GM12875 (cell line): ENCODE measurements at regions not wholly inside any gene's neighbourhood (a gene's known extent, or its start where the extent isn't known, plus 50 kb on each side); places are given as distances from the start of the nearest gene placed in this dataset.

ENCODE experiments used
- H3K4me3 ChIP-seq: one replicate; pipeline ENCODE4 v1.5.1; 2011; ENCODE audit warnings: low read depth, low read length, control low read depth
- TF ChIP-seq, protein P1 (sequence below): IDR thresholded peaks from 2 replicates; pipeline ENCODE4 v1.5.1; 2011; ENCODE audit warnings: low read depth, mild to moderate bottlenecking, control low read depth, inconsistent platforms, low read length, moderate library complexity, borderline replicate concordance; ENCODE audit not compliant: insufficient read depth

DNA sequence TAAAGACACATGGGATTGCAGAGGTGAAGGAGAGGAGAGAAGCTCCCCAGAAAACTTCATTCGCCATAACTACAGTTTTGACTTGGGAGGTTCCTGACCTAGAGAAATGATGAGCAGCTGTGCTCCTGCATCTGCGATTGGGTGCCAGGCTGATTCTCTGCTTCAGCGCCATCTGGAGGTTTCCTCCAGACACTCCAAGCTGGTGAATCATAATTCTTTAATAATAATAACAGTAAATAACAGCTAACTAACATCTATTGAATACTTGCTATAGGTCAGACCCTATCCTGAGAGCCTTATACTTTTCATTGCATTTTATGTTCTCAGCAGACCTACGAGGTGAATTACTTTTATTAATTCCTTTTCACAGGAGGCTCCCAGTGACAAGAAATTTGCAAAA, 575.8 kb downstream of the TOX3 start:
- TF ChIP-seq, protein P1, sequence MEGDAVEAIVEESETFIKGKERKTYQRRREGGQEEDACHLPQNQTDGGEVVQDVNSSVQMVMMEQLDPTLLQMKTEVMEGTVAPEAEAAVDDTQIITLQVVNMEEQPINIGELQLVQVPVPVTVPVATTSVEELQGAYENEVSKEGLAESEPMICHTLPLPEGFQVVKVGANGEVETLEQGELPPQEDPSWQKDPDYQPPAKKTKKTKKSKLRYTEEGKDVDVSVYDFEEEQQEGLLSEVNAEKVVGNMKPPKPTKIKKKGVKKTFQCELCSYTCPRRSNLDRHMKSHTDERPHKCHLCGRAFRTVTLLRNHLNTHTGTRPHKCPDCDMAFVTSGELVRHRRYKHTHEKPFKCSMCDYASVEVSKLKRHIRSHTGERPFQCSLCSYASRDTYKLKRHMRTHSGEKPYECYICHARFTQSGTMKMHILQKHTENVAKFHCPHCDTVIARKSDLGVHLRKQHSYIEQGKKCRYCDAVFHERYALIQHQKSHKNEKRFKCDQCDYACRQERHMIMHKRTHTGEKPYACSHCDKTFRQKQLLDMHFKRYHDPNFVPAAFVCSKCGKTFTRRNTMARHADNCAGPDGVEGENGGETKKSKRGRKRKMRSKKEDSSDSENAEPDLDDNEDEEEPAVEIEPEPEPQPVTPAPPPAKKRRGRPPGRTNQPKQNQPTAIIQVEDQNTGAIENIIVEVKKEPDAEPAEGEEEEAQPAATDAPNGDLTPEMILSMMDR: 0 out of 2 replicates have a peak, but pooled peaks have one; percentile 5
- no peak overlapping the region for H3K4me3 ChIP-seq

DNA sequence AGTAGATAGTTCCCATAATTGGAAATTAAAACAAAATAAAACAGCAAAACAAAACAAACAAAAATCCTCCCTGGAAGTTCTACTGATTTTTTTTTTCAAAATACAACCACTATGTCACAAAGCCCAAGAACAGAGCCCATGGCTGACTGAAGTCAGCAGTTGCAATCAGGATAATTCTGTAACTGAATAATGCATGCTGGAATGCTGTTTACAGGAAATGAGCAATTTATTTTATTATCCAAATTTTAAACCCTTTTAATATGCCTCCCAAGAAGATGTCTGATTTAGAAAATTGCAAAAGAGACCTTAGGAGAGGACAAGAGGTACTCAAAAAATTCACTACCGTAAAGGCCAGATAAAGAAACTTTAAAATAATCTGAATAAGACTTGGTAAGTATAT, 578.2 kb downstream of the TOX3 start:
- H3K4me3 ChIP-seq: no peak overlapping the region

DNA sequence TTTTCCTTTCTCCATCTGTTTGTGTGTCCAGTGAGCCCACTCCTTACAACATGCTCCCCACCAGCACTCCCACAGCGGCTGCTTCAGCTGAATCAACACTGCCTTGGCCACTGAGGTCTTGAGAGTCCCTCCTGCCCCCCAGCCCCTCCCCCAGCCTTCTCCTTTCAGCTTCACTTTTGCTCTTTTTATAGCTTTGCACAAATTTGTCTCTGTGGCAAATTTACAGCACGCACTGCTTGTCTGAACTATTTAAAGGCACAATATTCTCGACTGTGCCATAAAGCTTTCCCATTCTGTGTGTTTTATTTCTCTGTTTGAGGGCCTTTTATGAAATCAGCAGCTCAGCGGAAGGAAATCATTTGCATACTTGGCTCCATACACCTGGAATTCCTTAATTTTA, 579.3 kb downstream of the TOX3 start:
- no peak overlapping the region for H3K4me3 ChIP-seq

More for the DNA sequence above, 578.2 kb downstream of the TOX3 start:
- TF ChIP-seq, protein P1: no peak

DNA sequence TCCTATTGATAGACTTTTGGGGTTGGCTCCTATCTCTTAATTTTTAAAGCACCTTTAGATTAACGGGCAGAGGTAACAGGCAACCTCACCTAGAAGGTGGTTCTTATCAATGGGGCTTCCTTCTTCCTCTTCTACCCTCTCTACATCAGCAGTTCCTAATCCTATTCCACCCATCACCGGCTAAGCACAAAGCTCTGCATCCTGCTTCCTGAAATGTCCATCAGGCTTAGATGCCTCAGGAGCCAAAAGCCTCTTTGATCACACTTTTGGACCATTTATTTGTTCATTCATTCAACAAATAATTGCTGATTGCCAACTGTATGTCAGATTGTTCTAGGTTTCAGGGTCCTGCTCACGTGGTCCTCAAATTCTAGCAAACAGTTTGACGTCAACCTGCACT, 586.0 kb downstream of the TOX3 start:
- TF ChIP-seq, protein P1: no peak
- no peak overlapping the region for H3K4me3 ChIP-seq

More for the DNA sequence above, 579.3 kb downstream of the TOX3 start:
- TF ChIP-seq, protein P1: no peak

DNA sequence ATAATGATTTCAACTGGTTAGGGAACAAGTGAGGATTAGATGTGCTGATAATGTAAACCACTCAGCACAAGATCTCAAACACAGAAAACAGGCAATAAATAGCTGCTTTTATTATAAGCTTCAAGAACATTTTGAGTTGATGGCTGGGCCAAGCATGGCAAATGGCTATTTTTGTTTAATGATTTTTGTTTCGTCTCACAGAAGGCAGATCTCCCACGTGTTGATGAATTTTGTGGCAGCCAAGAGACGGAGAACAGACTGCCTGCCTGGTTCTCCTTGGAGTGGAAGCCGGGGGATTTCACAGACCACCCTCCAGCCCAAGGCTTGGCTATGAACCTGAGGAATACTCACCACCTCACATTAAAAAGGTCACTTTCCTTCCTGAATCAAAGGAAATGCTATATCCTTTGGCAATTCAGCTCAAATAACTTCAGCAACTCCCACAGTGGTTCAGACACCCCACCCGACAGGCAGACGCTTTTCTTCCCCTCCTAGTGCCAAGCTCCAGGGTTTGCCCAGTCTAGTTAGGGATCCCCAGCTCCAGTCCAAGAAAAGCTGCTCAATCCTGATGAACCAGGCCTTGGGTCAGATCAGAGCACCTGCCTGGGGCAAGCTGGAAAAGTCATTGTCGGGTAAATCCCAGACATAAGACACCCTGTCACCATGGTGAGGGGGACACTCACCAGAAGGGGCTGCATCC, 593.5 kb downstream of the TOX3 start:
- TF ChIP-seq, protein P1: no peak
- no peak overlapping the region for H3K4me3 ChIP-seq

DNA sequence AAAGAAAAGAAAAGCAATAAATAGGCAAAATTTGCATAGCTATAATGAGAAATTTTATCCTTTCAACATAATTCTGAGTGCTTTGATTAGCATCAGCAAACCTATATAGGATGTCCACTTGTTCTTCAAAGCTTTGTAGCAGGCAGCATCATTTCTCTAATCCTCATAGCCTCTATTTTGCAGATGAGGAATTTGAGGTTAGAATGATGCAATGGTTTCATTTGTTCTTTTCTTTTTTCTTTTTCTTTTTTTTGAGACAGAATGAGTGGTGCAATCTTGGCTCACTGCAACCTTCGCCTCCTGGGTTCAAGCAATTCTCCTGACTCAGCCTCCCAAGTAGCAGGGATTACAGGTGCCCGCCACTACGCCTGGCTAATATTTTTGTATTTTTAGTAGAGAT, 594.4 kb downstream of the TOX3 start:
- no peak overlapping the region for H3K4me3 ChIP-seq
- TF ChIP-seq, protein P1: no peak

DNA sequence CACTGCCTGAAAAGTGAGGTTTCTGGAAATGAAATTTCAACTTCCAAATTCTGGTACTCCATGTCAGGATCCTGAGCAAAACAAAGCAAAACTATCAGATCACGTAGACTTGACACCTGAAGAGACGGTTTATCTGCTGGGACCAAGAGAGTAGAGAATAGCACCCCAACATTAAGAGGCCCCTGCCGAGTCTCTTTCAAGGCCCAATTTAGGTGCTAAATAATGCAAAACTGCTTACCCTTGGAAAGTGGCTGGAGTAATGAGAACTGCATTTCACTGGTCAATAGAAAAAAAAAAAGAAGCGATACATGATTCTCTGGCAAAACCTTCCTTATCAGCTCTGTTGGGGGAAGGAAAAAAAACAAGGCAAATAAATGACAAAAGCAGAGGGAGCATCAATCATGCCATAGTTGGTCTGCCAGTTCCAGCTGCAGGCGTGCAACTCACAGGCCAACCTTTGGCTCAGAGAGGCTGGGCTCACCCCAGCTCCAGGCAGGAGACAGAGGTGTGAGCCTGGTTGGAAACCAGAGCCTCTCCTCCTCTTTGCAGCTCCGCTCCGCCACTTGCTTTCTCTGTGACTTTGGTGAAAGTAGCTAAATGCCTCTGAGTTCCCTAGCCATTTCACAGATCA, 595.2 kb downstream of the TOX3 start:
- no peak overlapping the region for H3K4me3 ChIP-seq
- TF ChIP-seq, protein P1: no peak
